ENCODE measurements at regions not wholly inside any gene's neighbourhood (a gene's known extent, or its start where the extent isn't known, plus 50 kb on each side); places are given as distances from the start of the nearest gene placed in this dataset.

- TF ChIP-seq POLR2A (IDR thresholded peaks at IDR 0.05; ENCODE audit: low read depth, low read length) (no peak), CTCF (conservative IDR thresholded peaks at IDR 0.05; ENCODE audit: low read depth, low read length) (no peak), USF2 (IDR thresholded peaks at IDR 0.05; ENCODE audit: low read depth, low read length) (no peak), RFX5 (IDR thresholded peaks at IDR 0.05; ENCODE audit: low read depth, low read length) (no peak), BHLHE40 (IDR thresholded peaks at IDR 0.05; ENCODE audit: low read depth, low read length) (no peak), ELK1 (IDR thresholded peaks at IDR 0.05; ENCODE audit: borderline replicate concordance, low read depth, low read length) (no peak), SMC3 (IDR thresholded peaks at IDR 0.05; ENCODE audit: low read depth, low read length) (no peak), MXI1 (IDR thresholded peaks at IDR 0.05; ENCODE audit: borderline replicate concordance, low read depth, low read length) (no peak)
Observed at GRCh38 chr7:19585761-19586160, 123.1 kb downstream of the POLR1F start.
